NCI-H128 (cell line): ENCODE measurements at regions not wholly inside any gene's neighbourhood (a gene's known extent, or its start where the extent isn't known, plus 50 kb on each side); places are given as distances from the start of the nearest gene placed in this dataset.

Experiments
- DNase-seq: peaks from one replicate; lab custom pipeline; 2025; ENCODE audit not compliant: unreplicated experiment; lab: John Stamatoyannopoulos, UW

DNA sequence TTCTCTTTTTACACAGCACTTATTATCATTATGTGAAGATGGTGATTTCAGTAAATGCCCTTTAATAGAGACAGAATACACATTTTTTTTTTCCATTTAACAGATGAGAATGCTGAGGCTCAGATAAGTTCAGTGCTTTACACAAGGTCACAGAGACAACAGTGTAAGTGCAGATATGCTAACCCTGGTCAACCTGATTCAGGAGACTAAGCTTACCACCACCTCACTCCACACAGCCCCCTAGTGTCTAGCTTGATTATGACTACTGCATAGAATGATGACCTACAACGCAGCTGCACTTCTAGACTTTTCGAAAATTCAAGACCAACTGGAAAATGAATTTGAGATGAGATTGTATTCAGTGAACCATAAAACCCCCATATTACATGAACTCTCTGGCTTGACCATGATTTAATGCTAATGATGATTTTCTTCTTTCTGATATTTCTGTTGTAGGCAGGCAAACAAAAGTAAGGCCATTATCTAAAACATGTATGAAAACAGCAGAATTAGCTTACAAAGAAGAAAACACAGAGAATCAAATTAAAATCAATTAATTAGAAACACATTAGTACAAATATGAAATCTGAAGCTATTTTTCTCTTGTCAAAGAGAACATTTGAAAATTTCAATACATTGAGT is 212.1 kb upstream of the PHACTR1 start:
- no peak for DNase-seq

DNA sequence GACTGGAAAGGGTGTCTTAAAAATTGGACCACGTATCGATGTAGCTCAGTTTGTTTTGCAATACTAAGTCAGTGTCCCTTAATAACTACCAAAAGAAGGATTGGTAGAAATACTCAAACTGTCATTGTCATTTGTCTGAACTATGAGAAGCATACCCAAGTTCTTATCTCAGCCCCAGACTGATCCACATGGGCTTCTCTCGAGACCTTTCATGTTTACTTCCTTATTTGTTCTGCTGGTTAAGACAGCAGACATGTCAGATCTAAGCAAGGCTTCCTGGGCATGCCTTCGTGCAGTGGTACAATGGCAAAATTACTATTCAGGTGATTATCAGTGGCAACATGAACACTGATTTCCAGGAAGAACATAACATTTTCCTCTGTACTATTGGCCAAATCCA is 211.1 kb upstream of the PHACTR1 start:
- no peak for DNase-seq

DNA sequence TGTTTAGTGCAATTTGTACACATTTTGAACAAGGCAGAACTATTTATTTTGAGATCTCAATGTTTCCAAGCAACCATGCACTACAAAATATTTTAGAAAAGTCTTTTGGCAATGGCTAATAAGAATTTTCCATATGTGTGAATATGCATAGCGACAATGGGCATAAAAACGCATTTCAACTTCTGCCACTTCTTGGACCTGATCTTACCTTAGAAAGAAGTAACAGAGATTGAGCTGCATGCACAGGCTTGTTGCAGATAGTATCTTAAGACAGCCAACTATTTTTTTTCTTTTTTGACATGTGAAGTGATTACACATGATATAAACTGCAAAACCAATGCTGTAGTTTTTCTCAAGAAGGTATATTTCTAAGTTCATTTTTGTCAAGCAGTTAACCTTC is 210.4 kb upstream of the PHACTR1 start:
- DNase-seq, result no peak

DNA sequence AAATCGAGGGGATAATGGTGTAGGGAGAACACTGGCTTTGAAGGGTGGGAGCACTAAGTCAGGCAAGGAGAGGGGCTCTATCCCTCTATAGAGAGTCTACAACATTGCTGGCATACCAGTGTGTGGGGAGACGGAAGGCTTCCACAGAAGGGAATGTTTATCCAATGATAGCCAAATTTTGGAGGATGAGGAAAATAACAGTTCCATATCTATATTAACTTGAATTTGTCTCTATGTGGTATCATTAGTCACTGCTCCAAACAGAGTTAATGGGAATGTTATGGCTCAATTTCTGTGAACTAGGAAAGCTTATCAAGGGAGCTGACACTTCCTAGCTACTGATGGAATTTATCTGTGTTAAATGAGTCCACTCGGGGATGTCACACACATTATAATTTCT is 208.9 kb upstream of the PHACTR1 start:
- no peak for DNase-seq

DNA sequence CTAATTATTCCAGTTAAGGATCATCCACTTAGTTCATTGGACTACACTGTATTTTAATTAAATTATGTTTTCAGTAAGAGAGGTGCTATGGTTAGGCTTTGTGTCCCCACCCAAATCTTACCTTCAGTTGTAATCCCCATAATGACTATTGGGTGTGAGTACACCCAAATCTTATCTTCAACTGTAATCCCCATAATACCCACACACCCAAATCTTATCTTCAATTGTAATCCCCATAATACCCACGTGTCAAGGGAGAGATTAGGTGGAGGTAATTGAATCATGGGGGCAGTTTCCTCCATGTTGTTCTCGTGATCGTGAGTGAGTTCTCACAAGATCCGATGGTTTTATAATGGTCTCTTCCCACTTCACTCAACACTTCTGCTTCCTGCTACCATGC is 208.0 kb upstream of the PHACTR1 start:
- DNase-seq, result no peak

DNA sequence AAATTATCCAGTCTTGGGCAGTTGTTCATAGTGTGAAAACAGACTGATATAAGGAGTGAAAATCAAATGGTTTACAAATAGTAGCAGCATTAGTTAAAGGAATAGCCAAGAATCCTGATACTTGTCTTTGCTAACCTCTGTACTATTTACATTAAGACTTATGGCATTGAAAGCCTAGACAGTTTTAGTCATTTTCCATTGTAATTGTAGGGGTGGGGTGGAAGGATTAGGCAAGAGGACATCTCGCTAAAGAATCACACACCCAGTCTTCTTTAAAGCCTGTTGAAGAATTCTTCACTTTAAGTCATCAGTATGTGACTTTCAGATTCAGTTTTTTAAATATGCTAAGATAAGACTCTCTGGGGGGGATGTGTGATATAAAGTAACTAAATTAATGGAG is 207.5 kb upstream of the PHACTR1 start:
- no peak for DNase-seq

DNA sequence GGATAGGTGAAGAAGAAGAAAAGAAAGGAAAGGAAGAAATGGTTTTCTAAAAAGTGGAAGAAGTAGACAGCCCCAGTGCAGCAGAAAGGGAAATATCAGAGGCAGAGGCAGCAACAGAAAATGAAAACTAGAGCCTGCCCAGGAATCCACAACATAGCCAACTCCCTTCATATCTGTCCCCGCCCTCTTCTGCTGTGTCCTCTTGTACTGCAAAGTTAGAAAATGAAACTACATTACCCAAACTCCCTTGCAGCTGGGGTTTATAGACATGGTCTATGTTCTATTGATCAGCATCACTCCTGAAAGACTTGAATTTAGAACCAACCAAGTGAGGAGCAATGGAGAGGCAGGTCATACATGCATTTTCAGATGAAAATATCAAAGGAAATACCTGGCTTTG is 200.5 kb upstream of the PHACTR1 start:
- no peak for DNase-seq

DNA sequence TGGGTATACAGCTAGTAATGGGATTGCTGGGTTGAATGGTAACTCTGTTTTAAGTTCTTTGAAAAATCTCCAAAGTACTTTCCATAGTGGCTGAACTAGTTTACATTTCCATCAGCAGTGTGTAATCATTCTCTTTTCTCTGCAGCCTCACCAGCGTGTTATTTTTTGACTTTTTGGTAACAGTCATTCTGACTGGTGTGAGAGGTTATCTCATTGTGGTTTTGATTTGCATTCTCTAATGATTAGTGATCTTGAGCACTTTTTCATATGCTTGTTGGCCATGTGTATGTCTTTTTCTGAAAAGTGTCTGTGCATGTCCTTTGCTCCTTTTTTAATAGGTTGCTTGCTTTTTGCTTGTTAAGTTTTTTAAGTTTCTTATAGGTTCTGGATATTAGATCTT is 194.2 kb upstream of the PHACTR1 start:
- DNase-seq, result no peak

DNA sequence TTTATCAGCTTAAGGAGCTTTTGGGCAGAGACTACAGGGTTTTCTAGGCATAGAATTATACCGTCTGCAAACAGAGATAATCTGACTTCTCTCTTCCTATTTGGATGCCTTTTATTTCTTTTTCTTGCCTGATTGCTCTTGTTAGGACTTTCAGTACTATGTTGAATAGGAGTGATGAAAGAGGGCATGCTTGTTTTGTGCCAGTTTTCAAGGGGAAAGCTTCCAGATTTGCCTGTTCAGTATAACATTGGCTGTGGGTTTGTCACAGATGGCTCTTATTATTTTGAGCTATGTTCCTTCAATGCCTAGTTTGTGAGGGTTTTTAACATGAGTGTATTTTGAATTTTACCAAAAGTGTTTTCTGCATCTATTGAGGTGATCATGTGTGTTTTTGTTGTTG is 192.8 kb upstream of the PHACTR1 start:
- no peak for DNase-seq

DNA sequence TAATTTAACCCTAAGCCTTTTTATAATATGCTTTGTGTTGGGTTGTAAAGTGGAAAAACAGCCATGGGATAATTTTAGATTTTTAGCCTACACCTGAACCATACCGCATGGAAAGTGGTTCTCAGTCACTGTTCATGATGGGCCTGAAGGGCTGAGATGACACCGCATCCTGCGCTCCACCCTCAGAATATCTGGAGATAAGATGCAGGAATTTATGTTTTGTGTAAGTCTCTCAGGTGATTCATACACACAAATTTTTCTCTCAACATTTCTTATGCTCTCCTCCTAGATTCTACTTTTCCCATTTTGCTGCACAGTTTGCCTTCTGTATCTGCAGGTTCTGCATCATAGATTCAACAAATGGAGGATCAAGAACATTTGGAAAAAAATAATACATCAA is 191.3 kb upstream of the PHACTR1 start:
- DNase-seq, result no peak

DNA sequence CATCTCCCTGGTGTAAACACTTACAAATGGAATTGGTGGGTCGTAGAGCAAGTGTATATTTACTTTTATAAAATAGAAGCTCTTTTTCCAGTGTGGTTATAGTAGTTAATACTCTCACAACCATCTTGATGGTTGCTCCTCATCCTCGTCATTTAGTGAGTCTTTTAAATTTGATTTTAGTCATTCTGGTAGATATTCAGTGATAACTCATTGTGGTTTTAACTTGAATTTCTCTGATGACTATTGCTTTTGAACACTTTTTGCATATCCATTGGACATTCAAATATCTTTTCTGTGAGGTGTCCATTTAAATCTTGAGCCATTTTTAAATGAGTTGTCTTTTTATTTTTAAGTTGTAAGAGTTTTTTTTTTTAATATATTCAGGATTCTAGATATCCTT is 189.2 kb upstream of the PHACTR1 start:
- DNase-seq, result no peak

DNA sequence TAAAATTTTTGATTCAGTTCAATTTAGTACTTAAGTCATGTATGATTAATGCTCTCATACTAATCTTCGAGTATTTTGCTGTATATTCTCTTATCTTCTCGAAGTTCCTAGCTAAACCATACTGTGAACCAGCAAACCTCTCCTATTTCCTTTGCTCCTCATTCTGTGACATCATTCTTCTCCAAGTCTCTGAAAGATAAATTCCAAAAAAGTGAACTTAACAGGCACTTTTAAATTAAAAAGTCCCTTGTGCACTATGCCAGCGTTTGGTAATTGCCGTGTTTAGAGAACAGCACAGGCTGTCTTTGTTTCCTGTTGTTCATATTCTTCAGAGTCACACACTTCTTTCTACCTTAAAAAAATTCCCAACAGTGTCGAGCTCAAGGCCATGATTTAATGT is 188.4 kb upstream of the PHACTR1 start:
- no peak for DNase-seq

DNA sequence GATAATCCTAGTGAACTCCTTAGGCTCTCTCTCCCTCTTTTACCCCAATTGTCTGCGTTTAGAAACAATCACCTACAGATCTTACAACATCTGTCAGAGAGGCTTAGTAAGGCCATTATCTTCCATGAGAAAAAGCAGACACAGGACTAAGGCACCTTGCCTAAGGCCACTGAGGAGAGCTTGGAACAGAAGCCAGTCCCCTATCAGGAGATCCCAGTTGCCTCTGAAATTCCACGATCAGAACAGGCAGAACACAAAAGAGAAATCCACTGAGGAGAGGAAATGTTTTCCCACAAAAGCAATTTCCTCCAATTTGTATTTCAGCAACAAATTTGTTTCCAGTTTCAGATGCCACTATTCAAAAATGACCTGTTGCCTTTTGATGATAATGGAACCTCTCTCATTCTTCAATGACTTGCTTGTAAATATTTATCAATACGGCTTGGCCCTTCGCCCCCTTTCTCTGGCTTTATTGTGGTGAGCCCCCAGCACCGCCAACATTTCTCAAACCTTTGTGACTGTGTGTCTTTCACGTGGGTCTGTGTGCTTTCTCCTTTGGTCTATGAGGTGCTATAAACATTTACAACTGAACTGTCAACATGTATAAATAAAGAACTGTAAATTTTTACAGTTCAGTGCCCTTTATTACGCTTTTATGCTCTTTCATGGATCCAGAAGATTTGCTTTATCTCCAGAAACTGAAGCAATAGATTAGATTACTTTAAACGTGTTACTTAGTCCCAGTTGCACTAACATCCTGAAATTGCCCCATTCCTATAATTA is 187.8 kb upstream of the PHACTR1 start:
- DNase-seq, result no peak

DNA sequence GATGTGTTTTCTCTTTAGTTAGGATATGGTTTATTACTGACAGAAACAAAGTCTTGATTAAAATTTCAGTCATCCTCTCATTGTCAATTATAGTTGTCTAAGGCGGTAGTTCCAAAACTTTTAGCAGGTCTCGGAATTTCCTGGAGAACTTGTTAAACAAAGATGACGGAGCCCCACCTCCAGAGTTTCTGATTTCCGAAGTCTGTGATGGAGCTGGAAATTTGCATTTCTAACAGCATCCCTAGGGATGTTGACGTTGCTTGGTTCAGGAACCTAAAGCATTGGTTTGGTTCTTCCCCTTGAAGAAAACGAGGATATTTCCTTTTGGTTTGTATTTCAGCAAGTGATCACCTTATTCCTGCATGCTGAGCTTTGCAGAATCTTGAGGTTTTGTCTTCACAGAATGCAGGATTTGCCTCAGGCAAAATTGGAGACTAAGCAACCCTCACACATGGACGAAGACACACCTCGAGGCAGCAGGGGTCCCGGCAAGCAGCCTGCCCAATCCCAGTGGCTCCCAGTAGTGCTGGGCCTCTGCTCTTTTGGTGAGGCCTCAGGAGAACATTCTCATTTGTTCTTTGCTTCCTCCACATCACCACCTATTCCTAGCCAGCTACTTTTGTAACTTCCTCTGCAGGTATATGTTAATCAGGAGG is 187.1 kb upstream of the PHACTR1 start:
- no peak for DNase-seq

DNA sequence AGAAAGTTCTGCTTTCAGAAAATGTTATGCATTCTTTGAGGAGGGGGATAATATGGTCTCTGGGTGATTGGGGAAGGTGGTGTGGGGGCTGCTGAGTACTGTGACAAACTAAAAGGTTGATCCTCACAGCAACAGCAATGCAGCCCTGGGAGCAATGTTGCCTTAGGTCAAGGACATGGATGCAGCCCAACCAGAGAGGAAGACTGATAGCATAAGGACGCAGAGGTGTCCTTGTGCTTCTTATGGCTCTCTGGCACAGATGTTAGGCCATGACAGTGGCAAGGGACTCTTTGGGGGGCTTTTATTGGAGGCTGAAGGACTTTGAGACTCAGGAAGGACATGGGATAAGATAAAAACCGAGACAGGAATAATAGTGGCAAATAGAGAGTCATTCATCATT is 186.2 kb upstream of the PHACTR1 start:
- DNase-seq, result no peak

DNA sequence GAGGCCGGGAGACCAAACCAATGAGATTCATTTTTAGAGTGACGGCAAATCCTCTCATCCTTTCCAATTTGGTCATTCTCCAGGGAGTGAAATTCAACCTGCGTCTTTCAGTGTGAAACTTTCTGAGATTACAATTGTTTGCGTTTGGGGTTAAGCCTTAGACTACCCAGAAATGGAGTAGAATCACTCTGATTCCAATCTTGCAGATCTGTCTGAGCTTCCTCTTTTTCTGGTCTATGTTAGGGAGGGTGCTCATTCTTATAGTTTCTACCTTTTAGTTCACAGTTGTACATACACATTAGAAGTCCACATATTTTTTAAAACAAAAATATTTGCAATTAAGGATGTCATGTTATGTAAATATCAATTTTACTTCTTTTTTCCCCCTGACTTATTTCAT is 183.0 kb upstream of the PHACTR1 start:
- no peak for DNase-seq

DNA sequence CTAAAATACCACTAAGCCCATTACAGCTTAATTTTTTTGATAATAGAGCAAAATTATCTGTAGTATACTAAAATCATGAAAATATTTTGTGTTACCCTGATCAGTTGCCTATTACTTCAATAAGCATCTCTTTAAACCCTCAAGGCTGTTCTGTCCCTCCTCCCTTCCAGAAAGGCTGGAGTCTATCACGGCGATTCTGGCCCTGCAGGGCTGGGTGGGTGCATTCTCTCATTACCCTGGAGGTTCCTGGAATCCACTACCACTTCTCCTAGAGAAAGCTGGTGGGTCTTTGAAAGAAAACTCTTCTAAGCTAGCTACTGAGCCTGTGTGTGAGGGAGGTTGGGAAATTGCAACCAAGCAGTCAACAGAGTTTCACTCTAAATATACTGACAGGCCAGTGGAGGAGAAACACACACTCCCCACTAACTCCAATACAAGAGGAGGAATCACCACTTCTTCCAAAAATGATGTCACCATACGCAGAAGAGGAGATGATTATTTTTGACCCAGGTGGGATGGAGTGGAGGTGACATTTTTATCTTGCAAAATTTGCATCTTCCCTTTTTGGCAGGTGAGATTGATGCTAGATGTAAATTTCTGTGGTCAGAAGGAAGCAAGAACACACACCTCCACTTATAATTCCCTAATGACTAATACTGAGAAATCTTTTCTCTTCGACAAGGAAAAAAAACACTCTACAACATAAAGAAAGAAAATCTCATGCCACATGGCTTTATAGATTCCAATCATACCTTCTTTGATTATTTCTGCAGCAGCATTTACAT is 182.3 kb upstream of the PHACTR1 start:
- no peak for DNase-seq

DNA sequence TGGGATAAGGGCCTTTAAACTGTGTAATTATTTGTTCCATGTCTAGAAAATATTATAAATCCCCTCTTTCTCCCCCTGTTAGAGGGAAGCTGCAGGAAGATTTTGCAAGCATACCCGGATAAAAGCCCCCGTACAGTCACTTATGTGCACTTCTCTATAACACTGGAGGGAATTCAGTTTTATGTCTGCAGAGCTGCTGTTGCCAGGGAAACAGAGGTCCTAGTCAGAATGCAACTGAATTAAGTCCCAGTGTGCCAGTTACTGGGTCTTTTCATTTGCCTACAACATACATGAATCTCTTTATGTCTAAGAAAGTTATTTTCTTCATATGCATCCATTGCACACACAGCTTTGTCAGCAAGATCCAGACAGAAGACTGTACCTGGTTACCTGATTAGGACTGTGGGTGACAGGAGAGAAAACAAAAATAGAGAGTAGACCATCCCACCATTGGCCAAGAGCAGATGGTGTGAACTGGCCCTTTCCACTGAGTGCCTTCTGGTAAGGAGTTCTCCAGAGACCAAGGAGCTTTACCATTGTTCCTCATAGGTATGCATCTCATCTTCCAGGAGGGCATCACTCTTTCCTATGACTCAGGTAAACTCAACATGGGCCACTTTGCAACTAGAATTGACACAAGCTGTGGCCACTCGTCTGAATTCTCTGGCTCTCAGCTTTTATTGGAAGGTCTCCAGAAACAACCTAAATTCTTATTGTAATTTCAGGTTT is 180.8 kb upstream of the PHACTR1 start:
- no peak for DNase-seq

DNA sequence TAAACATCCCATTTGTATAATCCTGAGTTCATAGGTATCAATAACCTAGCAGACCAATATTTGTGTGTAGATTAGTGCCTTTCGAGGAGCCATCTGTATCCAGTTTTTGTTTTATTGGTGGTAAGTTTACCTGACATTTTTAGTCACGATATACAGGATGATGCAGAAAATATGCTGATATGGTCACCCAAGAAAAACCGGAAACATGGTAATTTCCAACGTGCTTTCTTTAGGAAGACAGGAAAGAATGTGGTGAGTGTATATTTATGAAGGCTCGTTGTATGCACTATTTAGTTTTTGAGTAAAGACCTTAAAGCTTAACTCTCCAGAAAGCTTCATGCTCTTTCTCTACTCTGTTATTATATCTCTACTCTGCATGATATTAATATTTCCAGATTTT is 180.2 kb upstream of the PHACTR1 start:
- no peak for DNase-seq

DNA sequence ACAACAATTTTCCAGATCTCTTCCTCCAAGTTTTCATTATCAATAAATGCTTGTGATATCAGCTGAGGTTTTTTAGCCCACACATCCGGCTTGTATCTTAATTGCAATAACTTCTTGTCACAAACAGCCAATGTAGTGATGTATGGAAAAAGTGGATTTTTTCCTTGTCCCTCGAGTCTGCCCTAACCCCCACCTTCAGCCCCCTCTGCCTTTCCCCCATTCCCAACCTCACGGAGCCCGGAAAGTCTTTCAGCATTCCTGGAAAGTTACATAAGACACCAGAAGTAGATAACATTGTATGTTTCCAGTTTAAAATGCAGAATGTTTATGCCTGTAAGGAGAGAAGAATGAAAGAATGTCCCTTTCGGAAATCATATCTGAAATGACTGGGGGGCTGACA is 179.2 kb upstream of the PHACTR1 start:
- DNase-seq, result no peak

DNA sequence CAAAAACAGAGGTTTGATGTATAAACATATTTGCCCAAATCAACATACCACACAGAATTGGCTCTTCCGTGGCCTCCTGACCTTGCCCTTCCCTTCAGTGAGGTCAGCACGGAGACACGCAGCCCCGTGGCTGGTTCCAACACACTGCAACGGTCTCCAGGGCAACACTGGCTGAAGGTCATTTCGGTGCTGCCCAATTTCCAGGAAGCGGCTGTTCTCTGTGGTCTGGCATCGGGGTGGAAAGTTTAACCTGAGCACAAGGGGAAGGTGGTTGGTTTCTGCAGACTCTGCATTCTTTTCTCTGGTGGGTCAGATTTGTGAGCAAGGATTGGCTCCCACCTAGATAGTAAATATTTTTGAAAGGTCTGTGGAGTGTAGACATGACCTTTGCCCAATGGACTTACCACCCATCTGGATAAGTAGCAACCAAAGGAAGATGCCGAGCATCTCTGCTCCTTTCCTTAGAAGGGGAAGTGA is 177.6 kb upstream of the PHACTR1 start:
- DNase-seq, result no peak
